Memory B cell (primary cell): ENCODE measurements at regions not wholly inside any gene's neighbourhood (a gene's known extent, or its start where the extent isn't known, plus 50 kb on each side); places are given as distances from the start of the nearest gene placed in this dataset.
A peak's percentile ranks its signal among the peaks of the same experiment; 100 is the strongest.
"Not testable (repeated sequence)": the region's sequence is repeated elsewhere in the genome, so short reads cannot be mapped to it uniquely, and the experiment has no call there.

Source experiments
- ATAC-seq: fragments of 150-1000 bp; cut with Tn5 transposase; 2 replicates; pipeline ENCODE4 v1.10.0; 2021; ENCODE audit warnings: low read depth, mild to moderate bottlenecking, moderate library complexity
- DNase-seq, 2 donors: peaks; one replicate each; pipeline ENCODE4 v3.0.0; 2022; ENCODE audit warnings: low spot score in 2 of 2
- H3K27ac Mint-ChIP-seq: one replicate; pipeline ENCODE4 v1.8.0; 2022; ENCODE audit warnings: mild to moderate bottlenecking, moderate library complexity, mixed read lengths
- H3K27me3 Mint-ChIP-seq: one replicate; pipeline ENCODE4 v1.8.0; 2022; ENCODE audit warnings: mixed read lengths
- H3K36me3 Mint-ChIP-seq: one replicate; pipeline ENCODE4 v1.8.0; 2022; ENCODE audit warnings: mild to moderate bottlenecking, mixed read lengths
- H3K4me1 Mint-ChIP-seq: one replicate; pipeline ENCODE4 v1.8.0; 2022; ENCODE audit warnings: mixed read lengths
- H3K4me3 Mint-ChIP-seq: one replicate; pipeline ENCODE4 v1.8.0; 2022; ENCODE audit warnings: mild to moderate bottlenecking, moderate library complexity, mixed read lengths
- H3K9me3 Mint-ChIP-seq: one replicate; pipeline ENCODE4 v1.8.0; 2022; ENCODE audit warnings: mixed read lengths

GRCh38 chr6:150766201-150766997, 99.1 kb upstream of the MTHFD1L start:
- Mint-ChIP-seq H3K36me3 (peaks cover 27% of the 10 kb centered on the region), H3K27me3 (no peaks in the 10 kb centered on the region), H3K27ac (peak overlapping the region; percentile 51), H3K4me1 (peaks cover 32% of the 10 kb centered on the region), H3K9me3 (no peaks in the 10 kb centered on the region), H3K4me3 (no peak overlapping the region)
- ATAC-seq (no peak), DNase-seq (no peak)

- no peak for ATAC-seq
- no peak overlapping the region for H3K4me3 Mint-ChIP-seq
- H3K27ac Mint-ChIP-seq = peak overlapping the region; percentile 45
- H3K27me3 Mint-ChIP-seq = no peaks in the 10 kb centered on the region
- no peaks in the 10 kb centered on the region for H3K9me3 Mint-ChIP-seq
- DNase-seq = no peak
- peaks cover 29% of the 10 kb centered on the region for H3K36me3 Mint-ChIP-seq
- peaks cover 32% of the 10 kb centered on the region for H3K4me1 Mint-ChIP-seq
Observed at GRCh38 chr6:150767161-150767560, 98.3 kb upstream of the MTHFD1L start.

- peaks cover 30% of the 10 kb centered on the region for H3K4me1 Mint-ChIP-seq
- H3K27ac Mint-ChIP-seq = peak overlapping the region; percentile 45
- ATAC-seq = no peak
- no peaks in the 10 kb centered on the region for H3K27me3 Mint-ChIP-seq
- peaks cover 29% of the 10 kb centered on the region for H3K36me3 Mint-ChIP-seq
- H3K9me3 Mint-ChIP-seq = peaks cover under 1% of the 10 kb centered on the region
- no peak overlapping the region for H3K4me3 Mint-ChIP-seq
- no peak for DNase-seq
Observed at GRCh38 chr6:150767571-150768018, 97.9 kb upstream of the MTHFD1L start.

- ATAC-seq = no peak
- Mint-ChIP-seq H3K4me3 (no peak overlapping the region), H3K36me3 (peaks cover 41% of the 10 kb centered on the region)
Observed at GRCh38 chr6:150770637-150771036, 94.9 kb upstream of the MTHFD1L start.

GRCh38 chr6:150773969-150774368, 91.5 kb upstream of the MTHFD1L start:
- no peak for ATAC-seq
- no peak overlapping the region for H3K4me3 Mint-ChIP-seq
- no peak overlapping the region for H3K27ac Mint-ChIP-seq
- H3K4me1 Mint-ChIP-seq = peaks cover 11% of the 10 kb centered on the region
- no peaks in the 10 kb centered on the region for H3K27me3 Mint-ChIP-seq
- DNase-seq = no peak
- peaks cover 52% of the 10 kb centered on the region for H3K36me3 Mint-ChIP-seq
- peaks cover 7% of the 10 kb centered on the region for H3K9me3 Mint-ChIP-seq

More at GRCh38 chr6:150770637-150771036, 94.9 kb upstream of the MTHFD1L start:
- Mint-ChIP-seq H3K4me1 (peaks cover 19% of the 10 kb centered on the region), H3K27ac (peak overlapping the region; percentile 63), H3K27me3 (no peaks in the 10 kb centered on the region), H3K9me3 (peaks cover 7% of the 10 kb centered on the region)
- DNase-seq = no peak

- Mint-ChIP-seq H3K4me1 (peaks cover 11% of the 10 kb centered on the region), H3K4me3 (no peak overlapping the region), H3K36me3 (peaks cover 48% of the 10 kb centered on the region), H3K9me3 (peaks cover 7% of the 10 kb centered on the region), H3K27ac (peak overlapping the region; percentile 69), H3K27me3 (no peaks in the 10 kb centered on the region)
- DNase-seq (no peak), ATAC-seq (no peak)
Observed at GRCh38 chr6:150775415-150776203, 89.9 kb upstream of the MTHFD1L start.

GRCh38 chr6:150777736-150778135, 87.8 kb upstream of the MTHFD1L start:
- Mint-ChIP-seq H3K36me3 (peaks cover 44% of the 10 kb centered on the region), H3K27ac (no peak overlapping the region)

GRCh38 chr6:150783813-150784212, 81.7 kb upstream of the MTHFD1L start:
- ATAC-seq = no peak

More at GRCh38 chr6:150777736-150778135, 87.8 kb upstream of the MTHFD1L start:
- H3K9me3 Mint-ChIP-seq = peaks cover 5% of the 10 kb centered on the region
- H3K27me3 Mint-ChIP-seq = no peaks in the 10 kb centered on the region
- H3K4me3 Mint-ChIP-seq = no peak overlapping the region
- DNase-seq (no peak), ATAC-seq (no peak)
- H3K4me1 Mint-ChIP-seq = peaks cover 10% of the 10 kb centered on the region

GRCh38 chr6:150787429-150787828, 78.1 kb upstream of the MTHFD1L start:
- Mint-ChIP-seq H3K9me3 (no peaks in the 10 kb centered on the region), H3K36me3 (peaks cover 22% of the 10 kb centered on the region), H3K4me3 (no peak overlapping the region), H3K27me3 (no peaks in the 10 kb centered on the region), H3K27ac (no peak overlapping the region), H3K4me1 (peaks cover 9% of the 10 kb centered on the region)
- ATAC-seq = no peak
- no peak for DNase-seq

More at GRCh38 chr6:150783813-150784212, 81.7 kb upstream of the MTHFD1L start:
- H3K9me3 Mint-ChIP-seq = no peaks in the 10 kb centered on the region
- no peak overlapping the region for H3K27ac Mint-ChIP-seq
- H3K4me3 Mint-ChIP-seq = no peak overlapping the region
- no peaks in the 10 kb centered on the region for H3K27me3 Mint-ChIP-seq
- H3K4me1 Mint-ChIP-seq = peaks cover 9% of the 10 kb centered on the region
- no peak for DNase-seq
- peaks cover 30% of the 10 kb centered on the region for H3K36me3 Mint-ChIP-seq

GRCh38 chr6:150788089-150788488, 77.4 kb upstream of the MTHFD1L start:
- ATAC-seq (no peak), DNase-seq (no peak)
- H3K9me3 Mint-ChIP-seq = no peaks in the 10 kb centered on the region
- H3K4me1 Mint-ChIP-seq = peaks cover 7% of the 10 kb centered on the region
- no peak overlapping the region for H3K4me3 Mint-ChIP-seq
- peaks cover 16% of the 10 kb centered on the region for H3K36me3 Mint-ChIP-seq
- no peaks in the 10 kb centered on the region for H3K27me3 Mint-ChIP-seq
- H3K27ac Mint-ChIP-seq = no peak overlapping the region

- H3K27me3 Mint-ChIP-seq, H3K4me1 Mint-ChIP-seq, H3K9me3 Mint-ChIP-seq, H3K27ac Mint-ChIP-seq, DNase-seq, H3K4me3 Mint-ChIP-seq, ATAC-seq: not testable (repeated sequence)
- peaks cover 12% of the 10 kb centered on the region for H3K36me3 Mint-ChIP-seq
Observed at GRCh38 chr6:150789906-150790305, 75.6 kb upstream of the MTHFD1L start.

- H3K4me3 Mint-ChIP-seq = no peak overlapping the region
- H3K4me1 Mint-ChIP-seq = peaks cover 7% of the 10 kb centered on the region
- no peak for DNase-seq
- no peaks in the 10 kb centered on the region for H3K9me3 Mint-ChIP-seq
- H3K27ac Mint-ChIP-seq = no peak overlapping the region
- no peak for ATAC-seq
- no peaks in the 10 kb centered on the region for H3K27me3 Mint-ChIP-seq
- peaks cover 15% of the 10 kb centered on the region for H3K36me3 Mint-ChIP-seq
Observed at GRCh38 chr6:150791717-150792116, 73.8 kb upstream of the MTHFD1L start.

- no peak for ATAC-seq
- no peaks in the 10 kb centered on the region for H3K4me1 Mint-ChIP-seq
- peak overlapping the region; percentile 53 for H3K27ac Mint-ChIP-seq
Observed at GRCh38 chr6:150797949-150798348, 67.6 kb upstream of the MTHFD1L start.

GRCh38 chr6:150799276-150799805, 66.2 kb upstream of the MTHFD1L start:
- ATAC-seq = no peak
- H3K36me3 Mint-ChIP-seq = peaks cover 28% of the 10 kb centered on the region
- H3K4me3 Mint-ChIP-seq = no peak overlapping the region
- H3K9me3 Mint-ChIP-seq = no peaks in the 10 kb centered on the region
- H3K27me3 Mint-ChIP-seq = no peaks in the 10 kb centered on the region
- H3K27ac Mint-ChIP-seq = peak overlapping the region; percentile 69
- H3K4me1 Mint-ChIP-seq = no peaks in the 10 kb centered on the region
- DNase-seq = no peak

More at GRCh38 chr6:150797949-150798348, 67.6 kb upstream of the MTHFD1L start:
- Mint-ChIP-seq H3K9me3 (no peaks in the 10 kb centered on the region), H3K27me3 (no peaks in the 10 kb centered on the region), H3K4me3 (no peak overlapping the region), H3K36me3 (peaks cover 22% of the 10 kb centered on the region)
- DNase-seq = no peak
